IPS DF 4.7 (cell line): ENCODE measurements at regions not wholly inside any gene's neighbourhood (a gene's known extent, or its start where the extent isn't known, plus 50 kb on each side); places are given as distances from the start of the nearest gene placed in this dataset.
A peak's percentile ranks its signal among the peaks of the same experiment; 100 is the strongest.
"Not testable (repeated sequence)": the region's sequence is repeated elsewhere in the genome, so short reads cannot be mapped to it uniquely, and the experiment has no call there.

Source experiments
- DNase-seq: peaks from one replicate; pipeline ENCODE4 v3.0.0-alpha.2; 2013; ENCODE audit warnings: low spot score; ENCODE audit errors: extremely low read depth

GRCh38 chr3:191644291-191644690 is 183.3 kb downstream of the PYDC2 start:
- no peak for DNase-seq

GRCh38 chr3:191646242-191646641 is 185.3 kb downstream of the PYDC2 start:
- no peak for DNase-seq

DNA sequence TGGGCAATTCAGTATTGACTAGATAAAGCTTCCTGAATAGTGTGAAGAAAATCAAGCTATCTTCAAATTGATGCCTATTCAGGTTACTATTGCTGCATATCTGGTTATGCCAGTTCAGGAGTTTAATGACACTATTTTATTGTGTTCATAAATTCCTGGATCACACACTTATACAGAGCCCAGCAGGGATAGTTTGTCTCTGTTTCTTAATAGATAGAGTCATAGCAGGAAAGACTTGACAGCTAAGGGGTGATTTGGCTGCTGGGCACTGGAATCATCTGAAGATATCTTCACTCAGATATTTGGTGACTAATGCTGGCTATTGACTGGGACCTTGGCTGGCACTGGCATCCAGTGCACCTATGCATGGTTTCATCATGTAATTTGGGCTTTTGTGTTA is 187.8 kb downstream of the PYDC2 start:
- DNase-seq = no peak

DNA sequence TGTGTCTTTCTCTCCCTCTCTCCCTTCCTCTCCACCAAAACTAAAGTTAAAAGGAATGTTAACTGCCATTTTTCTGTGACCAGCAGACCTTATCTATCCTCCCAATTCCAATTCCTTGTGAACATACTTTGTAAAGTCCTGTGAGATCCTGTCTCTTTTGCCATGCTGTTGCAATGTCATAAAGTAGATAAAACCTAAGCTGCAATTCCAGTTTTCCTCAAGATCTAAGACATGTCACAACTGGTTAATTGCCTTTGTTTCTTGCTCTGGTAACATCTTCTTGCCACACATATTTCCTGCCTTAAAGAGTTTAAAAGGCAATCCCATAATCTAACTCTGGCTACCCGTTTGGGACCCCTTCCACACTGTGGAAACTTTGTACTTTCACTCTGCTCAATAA is 188.7 kb downstream of the PYDC2 start:
- DNase-seq = no peak

DNA sequence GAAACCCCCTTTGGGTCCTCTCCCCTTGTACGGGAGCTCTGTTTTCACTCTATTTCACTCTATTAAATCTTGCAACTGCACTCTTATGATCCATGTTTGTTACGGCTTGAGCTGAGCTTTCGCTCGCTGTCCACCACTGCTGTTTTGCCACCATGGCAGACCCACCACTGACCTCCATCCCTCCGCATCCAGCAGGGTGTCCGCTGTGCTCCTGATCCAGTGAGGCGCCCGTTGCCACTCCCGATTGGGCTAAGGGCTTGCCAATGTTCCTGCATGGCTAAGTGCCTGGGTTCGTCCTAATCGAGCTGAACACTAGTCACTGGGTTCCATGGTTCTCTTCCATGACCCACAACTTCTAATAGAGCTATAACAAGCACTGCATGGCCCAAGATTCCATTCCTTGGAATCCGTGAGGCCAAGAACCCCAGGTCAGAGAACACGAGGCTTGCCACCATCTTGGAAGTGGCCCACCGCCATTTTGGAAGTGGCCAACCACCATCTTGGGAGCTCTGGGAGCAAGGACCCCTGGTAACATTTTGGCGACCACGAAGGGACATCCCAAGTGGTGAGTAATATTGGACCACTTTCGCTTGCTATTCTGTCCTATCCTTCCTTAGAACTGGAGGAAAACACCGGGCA is 197.9 kb downstream of the PYDC2 start:
- DNase-seq = not testable (repeated sequence)

DNA sequence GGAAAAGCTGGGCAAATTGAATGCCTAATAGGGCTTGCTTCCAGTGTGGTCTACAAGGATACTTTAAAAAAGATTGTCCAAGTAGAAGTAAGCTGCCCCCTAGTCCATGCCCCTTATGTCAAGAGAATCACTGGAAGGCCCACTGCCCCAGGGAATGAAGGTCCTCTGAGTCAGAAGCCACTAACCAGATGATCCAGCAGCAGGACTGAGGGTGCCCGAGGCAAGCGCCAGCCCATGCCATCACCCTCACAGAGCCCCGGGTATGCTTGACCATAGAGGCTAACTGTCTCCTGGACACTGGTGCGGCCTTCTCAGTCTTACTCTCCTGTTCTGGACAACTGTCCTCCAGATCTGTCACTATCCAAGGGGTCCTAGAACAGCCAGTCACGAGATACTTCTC is 201.2 kb downstream of the PYDC2 start:
- not testable (repeated sequence) for DNase-seq

GRCh38 chr3:191680989-191681597 is 220.1 kb downstream of the PYDC2 start:
- no peak for DNase-seq

DNA sequence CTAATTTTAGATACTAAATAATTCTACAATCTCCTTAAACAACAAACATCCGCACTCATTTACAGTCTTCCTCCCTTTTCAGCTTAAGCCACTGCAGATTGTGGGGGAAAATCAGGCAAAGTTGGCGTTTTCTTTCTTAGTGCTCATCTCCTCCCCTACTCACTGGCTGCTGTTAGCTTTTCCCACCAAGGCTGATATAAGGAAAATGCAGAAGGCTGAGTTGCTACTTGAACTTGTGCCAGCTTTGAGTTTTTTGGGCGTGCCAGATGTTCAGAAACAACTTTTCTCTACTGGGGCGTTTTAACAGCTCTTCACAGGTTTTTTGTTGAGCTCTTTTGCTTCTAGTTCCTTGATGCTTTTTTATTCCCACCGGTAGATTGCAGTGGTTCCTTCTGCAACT is 222.0 kb downstream of the PYDC2 start:
- no peak for DNase-seq

- no peak for DNase-seq
Observed at GRCh38 chr3:191686626-191687025, 225.7 kb downstream of the PYDC2 start.

- peak; percentile 68 for DNase-seq
Observed at GRCh38 chr3:191688756-191689433, 227.9 kb downstream of the PYDC2 start.

DNA sequence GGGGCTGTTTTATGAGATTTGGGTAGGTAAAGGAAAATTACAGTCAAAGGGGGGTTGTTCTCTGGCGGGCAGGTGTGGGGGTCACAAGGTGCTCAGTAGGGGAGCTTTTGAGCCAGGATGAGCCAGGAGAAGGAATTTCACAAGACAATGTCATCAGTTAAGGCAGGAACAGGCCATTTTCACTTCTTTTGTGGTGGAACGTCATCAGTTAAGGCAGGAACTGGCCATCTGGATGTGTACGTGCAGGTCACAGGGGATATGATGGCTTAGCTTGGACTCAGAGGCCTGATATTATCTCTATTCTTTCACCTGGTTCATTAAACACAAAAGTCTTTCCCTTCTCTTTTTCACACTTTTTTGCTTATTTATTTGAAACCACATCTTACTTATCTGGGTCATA is 230.2 kb downstream of the PYDC2 start:
- DNase-seq = not testable (repeated sequence)

- no peak for DNase-seq
Observed at GRCh38 chr3:191695131-191695814, 234.3 kb downstream of the PYDC2 start.

GRCh38 chr3:191695815-191696153 is 234.8 kb downstream of the PYDC2 start:
- DNase-seq = no peak

DNA sequence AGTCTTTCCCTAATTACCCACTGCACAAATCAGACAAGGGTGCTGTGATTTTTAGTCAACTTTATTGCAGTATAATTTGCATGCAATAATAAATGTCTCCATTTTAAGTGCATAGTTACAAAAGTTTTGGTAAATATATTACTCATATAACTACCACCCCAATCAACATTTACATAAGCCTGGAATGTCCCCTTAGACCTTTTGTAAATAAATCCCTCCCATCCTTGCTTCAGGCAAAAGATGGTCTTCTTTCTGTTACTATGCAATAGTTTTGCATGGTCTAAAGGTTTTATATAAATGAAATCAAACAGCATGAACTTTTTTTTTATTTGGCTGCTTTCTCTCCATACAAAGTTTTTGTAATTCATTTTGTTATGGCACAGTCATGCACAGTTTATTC is 235.4 kb downstream of the PYDC2 start:
- DNase-seq = no peak

DNA sequence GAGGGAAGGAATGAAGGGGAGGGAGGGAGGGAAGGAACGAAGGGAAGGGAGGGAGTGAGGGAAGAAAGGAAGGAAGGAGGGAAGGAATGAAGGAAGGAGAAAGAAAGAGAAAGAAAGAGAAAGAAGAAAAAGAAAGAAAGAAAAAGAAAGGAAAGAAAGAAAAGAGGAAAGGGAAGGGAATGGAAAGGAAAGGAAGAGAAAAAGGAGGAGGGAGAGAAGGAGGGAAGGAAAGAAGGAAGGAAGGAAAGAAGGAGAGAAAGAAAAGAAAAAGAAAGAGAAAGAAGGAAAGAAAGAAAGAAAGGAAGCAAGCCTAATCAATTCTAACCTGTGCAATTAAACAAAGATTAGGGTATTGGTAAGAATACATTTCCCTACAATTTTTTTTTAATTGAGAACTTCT is 238.6 kb downstream of the PYDC2 start:
- DNase-seq = no peak

- DNase-seq = no peak
Observed at GRCh38 chr3:191702121-191702520, 241.2 kb downstream of the PYDC2 start.

GRCh38 chr3:191707817-191708216 is 246.9 kb downstream of the PYDC2 start:
- no peak for DNase-seq

- no peak for DNase-seq
Observed at GRCh38 chr3:191715585-191715984, 254.6 kb downstream of the PYDC2 start.

GRCh38 chr3:191721390-191721861 is 260.5 kb downstream of the PYDC2 start:
- DNase-seq = no peak

- DNase-seq = no peak
Observed at GRCh38 chr3:191721990-191722389, 261.0 kb downstream of the PYDC2 start.

DNA sequence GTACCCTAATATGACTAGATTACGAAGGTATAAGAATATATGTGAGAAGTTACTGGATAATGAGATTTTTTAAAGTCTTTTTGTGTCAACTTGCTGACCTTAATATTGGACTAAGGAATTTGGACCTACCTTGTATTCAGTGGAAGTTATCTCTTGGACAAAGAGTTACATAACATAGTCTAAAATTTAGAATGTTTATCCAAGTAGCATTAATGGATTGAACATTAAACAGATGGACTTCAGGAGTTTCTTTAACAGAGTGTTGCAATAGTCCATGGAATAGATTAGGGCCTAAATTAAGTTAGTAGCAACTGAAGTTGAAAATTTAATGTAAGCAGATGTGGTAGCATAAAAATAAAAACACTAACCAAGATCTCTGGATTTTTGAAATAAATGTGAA is 266.4 kb downstream of the PYDC2 start:
- DNase-seq = no peak

DNA sequence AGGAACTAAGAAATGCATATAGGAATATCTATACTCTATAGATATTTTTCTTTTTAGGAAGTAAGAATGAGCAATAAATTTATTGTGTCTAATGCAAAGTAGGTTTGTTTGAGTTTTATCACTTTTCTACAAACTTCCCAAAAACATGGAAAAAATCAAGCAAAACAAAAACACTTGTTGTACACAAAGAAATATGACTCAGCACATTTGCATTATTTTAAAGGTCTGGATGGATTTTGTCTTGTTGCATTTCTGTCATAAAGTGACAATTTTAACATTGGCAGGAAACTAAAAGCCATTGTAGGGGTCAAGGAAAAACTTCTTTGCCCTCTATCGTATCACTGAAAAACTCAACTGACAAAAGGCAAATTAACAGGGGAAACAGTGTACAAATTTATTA is 267.2 kb downstream of the PYDC2 start:
- no peak for DNase-seq
